Natural killer cell (primary cell): ENCODE measurements at regions not wholly inside any gene's neighbourhood (a gene's known extent, or its start where the extent isn't known, plus 50 kb on each side); places are given as distances from the start of the nearest gene placed in this dataset.

Experiments used
- ATAC-seq, 3 donors: fragments of 150-1000 bp in 2 of 3; fragments of 200-7000 bp in 1 of 3; cut with Tn5 transposase; 1 replicate in 1 of 3; 2 replicates in 2 of 3; pipeline ENCODE4 v1.10.0; 2021; ENCODE audit warnings: mild to moderate bottlenecking in 2 of 3, moderate library complexity in 2 of 3
- DNase-seq, 2 donors: peaks; one replicate each; pipeline versions ENCODE4 v3.0.0 to v3.0.0-alpha.2; 2013 to 2021; ENCODE audit warnings: mixed read lengths in 1 of 2
- H3K27ac ChIP-seq: one replicate; pipeline ENCODE4 v1.5.1; 2013; ENCODE audit warnings: mild to moderate bottlenecking, low read length
- H3K27me3 ChIP-seq: one replicate; pipeline ENCODE4 v1.6.1; 2013; ENCODE audit warnings: low read length; ENCODE audit not compliant: control insufficient read depth, insufficient read depth
- H3K36me3 ChIP-seq: one replicate; pipeline ENCODE4 v1.6.1; 2013; ENCODE audit warnings: low read length; ENCODE audit not compliant: control insufficient read depth, insufficient read depth
- H3K4me1 ChIP-seq: one replicate; pipeline ENCODE4 v1.6.1; 2013; ENCODE audit warnings: low read length; ENCODE audit not compliant: control insufficient read depth, insufficient read depth
- H3K4me3 ChIP-seq: one replicate; pipeline ENCODE4 v1.5.1; 2013; ENCODE audit warnings: low read length
- H3K9me3 ChIP-seq: one replicate; pipeline ENCODE4 v1.6.1; 2013; ENCODE audit warnings: low read length; ENCODE audit not compliant: control insufficient read depth, insufficient read depth
- H3K27ac Mint-ChIP-seq, 2 donors: one replicate each; pipeline ENCODE4 v1.8.0; 2022; ENCODE audit warnings: mild to moderate bottlenecking in 2 of 2, mixed read lengths in 2 of 2, moderate library complexity in 1 of 2
- H3K27me3 Mint-ChIP-seq, 2 donors: one replicate each; pipeline ENCODE4 v1.8.0; 2022; ENCODE audit warnings: low read depth in 2 of 2, mixed read lengths in 2 of 2
- H3K36me3 Mint-ChIP-seq: one replicate; pipeline ENCODE4 v1.8.0; 2022; ENCODE audit warnings: mixed read lengths
- H3K4me1 Mint-ChIP-seq, 2 donors: one replicate each; pipeline ENCODE4 v1.8.0; 2022; ENCODE audit warnings: mixed read lengths in 2 of 2
- H3K4me3 Mint-ChIP-seq: one replicate; pipeline ENCODE4 v1.8.0; 2022; ENCODE audit warnings: mild to moderate bottlenecking, moderate library complexity, mixed read lengths
- H3K9me3 Mint-ChIP-seq, 2 donors: one replicate each; pipeline ENCODE4 v1.8.0; 2022; ENCODE audit warnings: mixed read lengths in 2 of 2
- WGBS: methylation state at CpG from one replicate; pipeline ENCODE4 v1.1.7; 2013; ENCODE audit warnings: missing lambda C conversion rate; ENCODE audit not compliant: insufficient coverage; 5-methylcytosine and 5-hydroxymethylcytosine counted together
- intact Hi-C: fragments of 100-400 bp; cut with micrococcal nuclease; formaldehyde crosslinking; loops from one replicate; pipeline ENCODE4 v1.14.2; 2022
- TF ChIP-seq, protein P1 (sequence below): fragments of 200-600 bp; IDR thresholded peaks from one replicate; pipeline ENCODE4 v1.8.0; 2022; ENCODE audit warnings: antibody characterized with exemption

DNA sequence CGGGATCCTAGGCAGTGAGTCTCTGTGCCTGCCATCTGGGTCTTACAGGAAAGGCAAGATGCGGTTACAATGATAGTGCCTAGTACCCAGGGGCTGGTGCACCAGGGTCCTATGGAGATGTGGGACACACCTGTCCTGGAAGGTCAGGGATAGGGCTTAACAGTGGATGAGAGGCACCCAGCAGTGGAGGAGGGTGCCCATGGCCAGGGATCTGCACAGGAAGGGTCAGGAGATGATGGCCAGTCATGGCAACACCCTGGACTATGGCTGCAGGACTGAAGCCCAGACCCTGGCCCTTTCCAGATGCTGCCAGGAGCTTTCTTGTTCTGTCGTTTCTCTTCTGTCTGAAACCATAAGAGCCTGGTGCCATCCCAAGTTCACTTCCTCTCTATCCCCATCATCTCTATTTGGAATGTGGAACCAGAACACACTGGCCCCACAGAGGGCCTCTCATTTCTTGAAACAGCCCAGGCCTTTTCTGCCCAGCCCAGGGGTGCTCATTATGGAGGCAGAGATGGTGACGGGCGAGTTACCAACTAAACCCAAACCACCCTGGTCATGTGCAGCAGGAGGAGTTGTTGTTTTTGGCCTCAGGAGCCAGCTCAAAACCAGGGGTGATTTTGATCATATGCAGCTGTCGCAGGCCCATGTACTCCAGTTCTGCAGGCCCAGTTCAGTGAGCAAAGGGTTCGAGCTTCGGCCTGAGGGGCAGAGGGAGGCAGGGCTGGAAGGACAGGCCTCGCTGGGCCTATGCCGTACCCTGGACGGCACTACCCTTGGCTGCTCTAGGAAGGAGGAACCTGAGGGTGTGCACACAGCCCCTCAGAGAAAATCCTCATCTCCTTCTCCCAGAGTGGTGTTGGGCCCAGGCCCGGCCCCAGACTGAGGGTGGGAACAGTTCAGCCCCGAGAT, 52.6 kb upstream of the GDF10 start:
- no peaks in the 10 kb centered on the region for H3K27me3 Mint-ChIP-seq
- no peaks in the 10 kb centered on the region for H3K9me3 ChIP-seq
- WGBS, result 92% methylated on average over 13 of the region's 13 CpGs
- no peaks in the 10 kb centered on the region for H3K4me1 ChIP-seq
- H3K36me3 Mint-ChIP-seq, result no peaks in the 10 kb centered on the region
- no peaks in the 10 kb centered on the region for H3K36me3 ChIP-seq
- no peak overlapping the region for H3K27ac Mint-ChIP-seq
- no peak overlapping the region for H3K4me3 Mint-ChIP-seq
- H3K27ac ChIP-seq, result no peak overlapping the region
- intact Hi-C loops, result no loop called here
- DNase-seq, result no peak
- no peaks in the 10 kb centered on the region for H3K27me3 ChIP-seq
- H3K4me3 ChIP-seq, result no peak overlapping the region
- H3K4me1 Mint-ChIP-seq, result no peaks in the 10 kb centered on the region
- no peak for ATAC-seq
- H3K9me3 Mint-ChIP-seq, result no peaks in the 10 kb centered on the region
- TF ChIP-seq, protein P1, sequence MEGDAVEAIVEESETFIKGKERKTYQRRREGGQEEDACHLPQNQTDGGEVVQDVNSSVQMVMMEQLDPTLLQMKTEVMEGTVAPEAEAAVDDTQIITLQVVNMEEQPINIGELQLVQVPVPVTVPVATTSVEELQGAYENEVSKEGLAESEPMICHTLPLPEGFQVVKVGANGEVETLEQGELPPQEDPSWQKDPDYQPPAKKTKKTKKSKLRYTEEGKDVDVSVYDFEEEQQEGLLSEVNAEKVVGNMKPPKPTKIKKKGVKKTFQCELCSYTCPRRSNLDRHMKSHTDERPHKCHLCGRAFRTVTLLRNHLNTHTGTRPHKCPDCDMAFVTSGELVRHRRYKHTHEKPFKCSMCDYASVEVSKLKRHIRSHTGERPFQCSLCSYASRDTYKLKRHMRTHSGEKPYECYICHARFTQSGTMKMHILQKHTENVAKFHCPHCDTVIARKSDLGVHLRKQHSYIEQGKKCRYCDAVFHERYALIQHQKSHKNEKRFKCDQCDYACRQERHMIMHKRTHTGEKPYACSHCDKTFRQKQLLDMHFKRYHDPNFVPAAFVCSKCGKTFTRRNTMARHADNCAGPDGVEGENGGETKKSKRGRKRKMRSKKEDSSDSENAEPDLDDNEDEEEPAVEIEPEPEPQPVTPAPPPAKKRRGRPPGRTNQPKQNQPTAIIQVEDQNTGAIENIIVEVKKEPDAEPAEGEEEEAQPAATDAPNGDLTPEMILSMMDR, result no peak

DNA sequence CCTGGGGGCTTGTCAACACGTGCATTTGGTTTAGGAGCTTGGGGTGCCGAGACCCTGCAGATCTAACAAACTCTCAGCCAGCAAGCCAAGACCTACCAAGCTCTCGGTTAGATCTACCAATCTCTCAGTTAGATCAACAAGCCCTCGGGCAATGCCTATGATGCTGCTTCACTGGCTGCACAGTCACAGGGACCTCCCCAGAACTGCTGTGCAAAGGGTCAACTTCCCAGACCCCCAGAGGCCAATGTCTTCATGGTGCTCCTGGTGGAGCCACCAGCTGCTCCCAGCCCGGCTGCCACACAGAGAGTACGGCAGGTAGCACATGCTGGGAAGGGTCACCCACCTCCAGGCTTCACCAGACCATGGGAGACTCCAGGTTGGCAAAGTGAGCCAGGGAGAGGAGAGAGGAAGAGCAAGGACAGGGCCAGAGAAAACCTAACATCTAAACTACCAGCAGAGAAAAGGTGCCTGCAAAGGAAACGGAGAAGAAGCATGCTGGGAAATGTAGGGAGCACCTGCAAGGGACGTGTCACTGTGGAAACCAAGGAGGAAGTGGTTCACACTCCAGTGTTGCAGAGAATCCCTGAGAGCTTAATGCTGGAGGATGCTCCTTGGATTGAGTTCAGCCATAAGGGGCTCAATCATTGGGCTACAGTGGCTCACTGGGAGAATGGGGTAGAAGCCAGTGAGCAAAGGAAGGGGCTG, 51.5 kb upstream of the GDF10 start:
- no peak overlapping the region for H3K4me3 Mint-ChIP-seq

DNA sequence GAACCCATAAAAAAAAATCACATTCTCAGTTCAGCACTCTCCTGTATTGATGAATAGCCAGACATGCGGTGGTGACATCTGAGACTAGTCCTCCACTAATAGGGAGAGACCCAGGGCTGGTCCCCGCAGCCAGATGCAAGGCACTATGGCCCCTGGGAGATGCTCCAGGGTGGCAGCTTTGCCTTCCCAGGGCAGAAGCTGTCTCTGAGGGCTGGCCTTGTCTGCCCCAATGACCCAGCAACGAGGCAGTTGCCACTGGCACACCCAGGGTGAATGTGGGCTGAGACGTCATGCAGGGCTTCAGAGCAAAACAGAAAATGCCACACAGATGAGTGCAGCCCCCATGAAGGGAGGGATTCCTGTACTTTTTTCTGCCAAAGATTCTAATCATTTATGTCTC, 50.1 kb upstream of the GDF10 start:
- intact Hi-C loops, result no loop called here

More for the DNA sequence above, 51.5 kb upstream of the GDF10 start:
- H3K36me3 Mint-ChIP-seq, result no peaks in the 10 kb centered on the region
- no peaks in the 10 kb centered on the region for H3K4me1 ChIP-seq
- no peak for ATAC-seq
- no peak overlapping the region for H3K27ac Mint-ChIP-seq
- no peaks in the 10 kb centered on the region for H3K9me3 Mint-ChIP-seq
- no peaks in the 10 kb centered on the region for H3K27me3 Mint-ChIP-seq
- H3K36me3 ChIP-seq, result no peaks in the 10 kb centered on the region
- 78% methylated on average over 8 of the region's 8 CpGs for WGBS
- no peaks in the 10 kb centered on the region for H3K9me3 ChIP-seq
- H3K4me1 Mint-ChIP-seq, result no peaks in the 10 kb centered on the region
- H3K27me3 ChIP-seq, result no peaks in the 10 kb centered on the region
- intact Hi-C loops, result no loop called here
- no peak overlapping the region for H3K27ac ChIP-seq
- TF ChIP-seq, protein P1, result no peak
- no peak for DNase-seq
- H3K4me3 ChIP-seq, result no peak overlapping the region

More for the DNA sequence above, 50.1 kb upstream of the GDF10 start:
- no peak overlapping the region for H3K27ac Mint-ChIP-seq
- no peak overlapping the region for H3K4me3 Mint-ChIP-seq
- H3K9me3 Mint-ChIP-seq, result no peaks in the 10 kb centered on the region
- no peaks in the 10 kb centered on the region for H3K36me3 Mint-ChIP-seq
- TF ChIP-seq, protein P1, result no peak
- no peak overlapping the region for H3K4me3 ChIP-seq
- WGBS, result 79% methylated on average over 4 of the region's 4 CpGs
- H3K27me3 ChIP-seq, result no peaks in the 10 kb centered on the region
- no peaks in the 10 kb centered on the region for H3K9me3 ChIP-seq
- H3K36me3 ChIP-seq, result no peaks in the 10 kb centered on the region
- no peak overlapping the region for H3K27ac ChIP-seq
- H3K4me1 Mint-ChIP-seq, result peaks cover 0 to 3% of the 10 kb centered on the region in 2 donors
- H3K27me3 Mint-ChIP-seq, result no peaks in the 10 kb centered on the region
- ATAC-seq (no peak), DNase-seq (no peak)
- no peaks in the 10 kb centered on the region for H3K4me1 ChIP-seq
